PC-9 (cell line): ENCODE measurements at regions not wholly inside any gene's neighbourhood (a gene's known extent, or its start where the extent isn't known, plus 50 kb on each side); places are given as distances from the start of the nearest gene placed in this dataset.

Source experiments
- CTCF ChIP-seq: fragments of 200-600 bp; sonication (generic); conservative IDR thresholded peaks from 2 replicates; pipeline ENCODE4 v1.6.1; 2017; ENCODE audit warnings: mixed run types, antibody characterized with exemption, mild to moderate bottlenecking, moderate library complexity
- EZH2 ChIP-seq: fragments of 200-600 bp; sonication (generic); IDR thresholded peaks from 2 replicates; pipeline ENCODE4 v1.8.0; 2017; ENCODE audit warnings: antibody characterized with exemption, low read depth

- TF ChIP-seq CTCF (no peak), EZH2 (no peak)
These were observed 273.9 kb downstream of the ZNF536 start for GRCh38 chr19:30645946-30646577.
